GM23338 (cell line): ENCODE measurements at regions not wholly inside any gene's neighbourhood (a gene's known extent, or its start where the extent isn't known, plus 50 kb on each side); places are given as distances from the start of the nearest gene placed in this dataset.

Experiments
- CTCF ChIP-seq, 2 experiments: fragments of 200-600 bp in 1 of 2; sonication (generic) in 1 of 2; conservative IDR thresholded peaks; 2 replicates each; pipeline versions ENCODE4 v1.5.1 to v1.6.1; 2016 to 2017; ENCODE audit warnings: antibody characterized with exemption in 2 of 2, low read depth in 2 of 2, mild to moderate bottlenecking in 2 of 2, moderate library complexity in 1 of 2
- ETS1 ChIP-seq: IDR thresholded peaks from 2 replicates; pipeline ENCODE4 v1.6.1; 2016; ENCODE audit warnings: antibody characterized with exemption
- EZH2 ChIP-seq: fragments of 200-600 bp; sonication (generic); IDR thresholded peaks from one replicate; pipeline ENCODE4 v1.8.0; 2017; ENCODE audit warnings: antibody characterized with exemption, mild to moderate bottlenecking, low read depth; ENCODE audit not compliant: unreplicated experiment
- EZH2phosphoT487 ChIP-seq: fragments of 200-600 bp; sonication (generic); IDR thresholded peaks from one replicate; pipeline ENCODE4 v1.8.1; 2018; ENCODE audit warnings: antibody characterized with exemption; ENCODE audit not compliant: unreplicated experiment
- JUNB ChIP-seq: IDR thresholded peaks from one replicate; pipeline ENCODE4 v1.6.1; 2016; ENCODE audit warnings: antibody characterized with exemption; ENCODE audit not compliant: unreplicated experiment
- POLR2AphosphoS5 ChIP-seq: IDR thresholded peaks from 2 replicates; pipeline ENCODE4 v1.6.1; 2016; ENCODE audit warnings: antibody characterized with exemption, low read depth
- REST ChIP-seq: IDR thresholded peaks from one replicate; pipeline ENCODE4 v1.6.1; 2018; ENCODE audit warnings: antibody characterized with exemption; ENCODE audit not compliant: unreplicated experiment
- ZNF331 ChIP-seq: fragments of 250-450 bp; sonication (Bioruptor Pico); IDR thresholded peaks from 2 replicates; pipeline ENCODE4 v1.5.0; 2020; ENCODE audit warnings: low read depth, mild to moderate bottlenecking, moderate library complexity

- TF ChIP-seq CTCF (conservative IDR thresholded peaks at IDR 0.05; ENCODE audit: low read depth in 2 of 2) (no peak), POLR2AphosphoS5 (no peak), EZH2phosphoT487 (no peak), JUNB (no peak), EZH2 (no peak), ZNF331 (CRISPR knock-in tag) (no peak), REST (no peak), ETS1 (no peak)
Measured at GRCh38 chr5:173709145-173709544, 92.7 kb upstream of the BOD1 start.
